GM13976 (cell line): ENCODE measurements at regions not wholly inside any gene's neighbourhood (a gene's known extent, or its start where the extent isn't known, plus 50 kb on each side); places are given as distances from the start of the nearest gene placed in this dataset.

Experiments
- DNase-seq: peaks from one replicate; pipeline ENCODE4 v3.0.0; 2012; ENCODE audit warnings: low spot score
- CTCF ChIP-seq: IDR thresholded peaks from 2 replicates; pipeline ENCODE4 v1.5.1; 2012; ENCODE audit warnings: borderline replicate concordance, mild to moderate bottlenecking; ENCODE audit not compliant: insufficient read depth; ENCODE audit errors: extremely low read depth, missing control alignments, control extremely low read depth
- in situ Hi-C: fragments of 300-500 bp; cut with MboI; formaldehyde crosslinking; loops from one replicate; pipeline ENCODE4 v1.12.0; 2022; ENCODE audit warnings: low sequenced_read_pairs, mixed read lengths, inconsistent platforms; ENCODE audit not compliant: unreplicated experiment

GRCh38 chr13:68170961-68171360, 940.8 kb upstream of the PCDH9 start:
- in situ Hi-C loops = no loop called here
- DNase-seq = no peak
- no peak for TF ChIP-seq CTCF

- TF ChIP-seq CTCF = no peak
- in situ Hi-C loops = no loop called here
- no peak for DNase-seq
Observed at GRCh38 chr13:68168448-68168847, 938.3 kb upstream of the PCDH9 start.

GRCh38 chr13:68160466-68160865, 930.3 kb upstream of the PCDH9 start:
- TF ChIP-seq CTCF = no peak
- in situ Hi-C loops = no loop called here
- DNase-seq = no peak

- no peak for DNase-seq
- TF ChIP-seq CTCF = no peak
- in situ Hi-C loops = no loop called here
Observed at GRCh38 chr13:68152414-68152813, 922.3 kb upstream of the PCDH9 start.

- TF ChIP-seq CTCF = no peak
- in situ Hi-C loops = no loop called here
- no peak for DNase-seq
Observed at GRCh38 chr13:68145852-68146251, 915.7 kb upstream of the PCDH9 start.

- TF ChIP-seq CTCF = no peak
- in situ Hi-C loops = no loop called here
- no peak for DNase-seq
Observed at GRCh38 chr13:68128297-68128915, 898.3 kb upstream of the PCDH9 start.

GRCh38 chr13:68125087-68125480, 894.9 kb upstream of the PCDH9 start:
- in situ Hi-C loops = no loop called here
- no peak for DNase-seq
- no peak for TF ChIP-seq CTCF
